Fibroblast of the aortic adventitia (primary cell): ENCODE measurements at regions not wholly inside any gene's neighbourhood (a gene's known extent, or its start where the extent isn't known, plus 50 kb on each side); places are given as distances from the start of the nearest gene placed in this dataset.
"Not testable (repeated sequence)": the region's sequence is repeated elsewhere in the genome, so short reads cannot be mapped to it uniquely, and the experiment has no call there.

ENCODE experiments used
- DNase-seq: peaks from one replicate; pipeline ENCODE4 v3.0.0-alpha.2; 2010; ENCODE audit warnings: low read depth
- H3K4me3 ChIP-seq: 2 replicates; pipeline ENCODE4 v1.5.1; 2011; ENCODE audit warnings: low read depth, mild to moderate bottlenecking, control low read depth, low read length, moderate library complexity
- TF ChIP-seq, protein P1 (sequence below): IDR thresholded peaks from 2 replicates; pipeline ENCODE4 v1.5.1; 2011; ENCODE audit warnings: mild to moderate bottlenecking, low read length, control low read depth, inconsistent platforms; ENCODE audit not compliant: insufficient read depth

DNA sequence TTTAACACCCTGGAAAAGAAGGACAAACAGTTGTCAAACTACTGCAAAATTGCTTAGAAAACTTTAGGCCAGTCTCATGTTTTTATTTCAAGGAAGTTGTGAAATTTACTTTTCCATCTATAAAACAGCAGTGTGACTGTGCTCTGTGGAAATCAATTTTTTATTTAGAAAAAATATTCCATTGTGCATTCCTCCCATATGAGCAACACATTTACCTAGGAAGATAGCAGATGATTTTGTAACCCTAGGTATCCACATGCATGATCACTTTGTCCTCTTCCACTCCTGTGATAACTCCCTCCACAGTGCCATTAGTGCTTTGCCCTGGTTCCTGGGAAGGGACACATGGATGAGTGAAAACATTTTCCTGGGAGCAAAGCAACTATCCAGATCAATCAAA lies 69.4 kb upstream of the GPCPD1 start:
- H3K4me3 ChIP-seq: no peak overlapping the region
- no peak for DNase-seq
- TF ChIP-seq, protein P1, sequence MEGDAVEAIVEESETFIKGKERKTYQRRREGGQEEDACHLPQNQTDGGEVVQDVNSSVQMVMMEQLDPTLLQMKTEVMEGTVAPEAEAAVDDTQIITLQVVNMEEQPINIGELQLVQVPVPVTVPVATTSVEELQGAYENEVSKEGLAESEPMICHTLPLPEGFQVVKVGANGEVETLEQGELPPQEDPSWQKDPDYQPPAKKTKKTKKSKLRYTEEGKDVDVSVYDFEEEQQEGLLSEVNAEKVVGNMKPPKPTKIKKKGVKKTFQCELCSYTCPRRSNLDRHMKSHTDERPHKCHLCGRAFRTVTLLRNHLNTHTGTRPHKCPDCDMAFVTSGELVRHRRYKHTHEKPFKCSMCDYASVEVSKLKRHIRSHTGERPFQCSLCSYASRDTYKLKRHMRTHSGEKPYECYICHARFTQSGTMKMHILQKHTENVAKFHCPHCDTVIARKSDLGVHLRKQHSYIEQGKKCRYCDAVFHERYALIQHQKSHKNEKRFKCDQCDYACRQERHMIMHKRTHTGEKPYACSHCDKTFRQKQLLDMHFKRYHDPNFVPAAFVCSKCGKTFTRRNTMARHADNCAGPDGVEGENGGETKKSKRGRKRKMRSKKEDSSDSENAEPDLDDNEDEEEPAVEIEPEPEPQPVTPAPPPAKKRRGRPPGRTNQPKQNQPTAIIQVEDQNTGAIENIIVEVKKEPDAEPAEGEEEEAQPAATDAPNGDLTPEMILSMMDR: no peak

DNA sequence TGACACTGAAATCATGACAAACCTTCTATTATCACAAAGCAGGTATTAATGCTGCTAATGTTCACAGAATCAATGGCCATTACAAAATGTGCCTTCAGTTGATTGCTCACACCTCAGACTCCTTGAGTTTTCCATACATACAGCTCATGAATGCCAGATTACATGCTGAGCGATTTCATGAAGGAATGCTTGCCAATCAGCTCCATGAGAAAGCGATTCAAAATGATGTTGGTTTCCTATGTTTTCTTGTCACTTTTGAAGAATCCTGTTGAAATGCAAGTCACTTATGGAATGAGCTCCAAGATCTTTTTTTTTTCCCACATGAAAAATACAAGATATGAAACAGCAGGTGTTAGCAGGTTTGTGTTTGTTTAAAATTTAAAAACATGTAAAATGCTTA lies 68.0 kb upstream of the GPCPD1 start:
- TF ChIP-seq, protein P1: no peak
- DNase-seq: no peak

GRCh38 chr20:5677944-5678343 lies 67.1 kb upstream of the GPCPD1 start:
- not testable (repeated sequence) for DNase-seq, H3K4me3 ChIP-seq

More for the DNA sequence above, 68.0 kb upstream of the GPCPD1 start:
- no peak overlapping the region for H3K4me3 ChIP-seq

- DNase-seq: no peak
- TF ChIP-seq, protein P1: no peak
- no peak overlapping the region for H3K4me3 ChIP-seq
Measured at GRCh38 chr20:5677389-5677788, 66.6 kb upstream of the GPCPD1 start.

DNA sequence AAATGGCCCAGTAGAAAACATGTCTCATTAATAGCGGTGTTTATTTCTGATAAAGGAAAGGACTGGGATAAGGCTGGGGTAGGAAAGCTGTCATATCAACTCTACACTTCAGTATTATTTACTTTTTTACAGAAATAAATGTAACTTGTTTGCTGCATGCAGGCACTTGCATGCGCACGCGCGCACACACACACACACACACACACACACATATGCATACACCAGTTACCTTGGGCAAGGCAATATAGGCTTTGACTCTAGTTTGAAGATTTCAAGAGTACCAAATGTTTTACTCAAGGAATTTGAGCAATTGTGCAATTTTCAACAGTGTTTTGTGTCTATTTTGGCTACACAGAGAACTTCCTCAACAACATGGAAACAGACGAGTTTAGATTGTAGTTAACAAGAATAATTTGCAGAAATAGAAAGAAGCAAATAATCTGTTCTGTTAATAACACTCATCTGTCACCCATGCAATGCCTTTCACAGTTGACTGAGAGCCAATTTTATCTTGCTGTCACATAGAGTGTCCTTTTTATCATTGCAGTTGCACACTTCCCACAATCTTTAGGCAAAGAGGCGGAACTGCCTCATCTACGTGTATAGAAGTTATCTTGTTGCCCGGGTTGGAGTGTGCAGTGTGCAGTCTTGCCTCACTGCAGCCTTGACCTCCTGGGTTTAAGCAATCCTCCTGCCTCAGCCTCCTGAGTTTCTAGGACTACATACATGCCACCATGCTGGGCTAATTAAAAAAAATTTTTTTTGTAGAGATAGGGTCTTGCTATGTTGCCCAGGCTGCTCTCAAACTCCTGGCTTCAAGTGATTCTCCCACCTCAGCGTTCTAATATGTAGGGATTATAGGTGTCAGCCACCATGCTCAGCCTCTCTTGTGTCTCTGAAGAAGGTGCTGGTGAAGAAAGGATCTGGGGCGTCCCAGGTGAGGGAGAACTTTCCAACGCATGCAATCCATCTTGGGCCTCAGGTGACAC lies 64.6 kb upstream of the GPCPD1 start:
- no peak for DNase-seq
- TF ChIP-seq, protein P1: no peak
- H3K4me3 ChIP-seq: no peak overlapping the region

DNA sequence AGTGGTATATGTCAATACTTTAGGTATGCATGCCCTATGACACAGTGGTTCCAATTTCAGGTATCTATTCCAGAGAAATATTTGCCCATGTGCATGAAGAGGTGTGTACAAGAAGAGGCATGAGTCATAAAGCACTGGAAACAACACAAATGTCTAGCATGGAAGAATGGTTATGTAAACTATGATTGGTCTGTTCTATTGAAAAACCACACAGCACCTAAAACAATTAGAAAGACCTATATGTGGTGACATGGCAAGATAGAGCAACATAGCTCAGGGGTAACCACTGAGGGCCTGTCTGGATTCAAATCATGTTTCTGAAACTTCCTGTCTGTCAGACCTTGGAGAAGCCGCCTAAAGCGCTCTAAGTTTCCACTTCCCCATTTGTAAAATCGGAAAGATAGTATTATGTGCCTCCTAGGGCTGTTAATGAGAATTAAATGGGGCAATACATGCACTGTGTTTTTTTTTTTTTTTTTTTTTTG lies 63.4 kb upstream of the GPCPD1 start:
- TF ChIP-seq, protein P1: no peak
- no peak overlapping the region for H3K4me3 ChIP-seq
- DNase-seq: no peak

GRCh38 chr20:5670874-5671273 lies 60.1 kb upstream of the GPCPD1 start:
- H3K4me3 ChIP-seq: no peak overlapping the region
- TF ChIP-seq, protein P1: no peak
- DNase-seq: no peak
